ENCODE measurements at regions not wholly inside any gene's neighbourhood (a gene's known extent, or its start where the extent isn't known, plus 50 kb on each side); places are given as distances from the start of the nearest gene placed in this dataset.

- TF ChIP-seq CEBPB (IDR thresholded peaks at IDR 0.05; ENCODE audit: low read depth, low read length) (no peak), YY1 (IDR thresholded peaks at IDR 0.05; ENCODE audit: low read depth, low read length) (no peak), CTCF (IDR thresholded peaks at IDR 0.05; ENCODE audit: control extremely low read depth in 1 of 3, insufficient read depth in 1 of 3, low read depth in 1 of 3, low read length in 3 of 3) (no peak), SP2 (IDR thresholded peaks at IDR 0.05; ENCODE audit: low read length) (no peak), MAFK (IDR thresholded peaks at IDR 0.05; ENCODE audit: low read depth, low read length) (no peak), CHD1 (IDR thresholded peaks at IDR 0.05; ENCODE audit: low read depth, low read length) (no peak), EP300 (IDR thresholded peaks at IDR 0.05; ENCODE audit: borderline replicate concordance in 1 of 2, low read depth in 2 of 2, low read length in 2 of 2) (no peak), CBX8 (IDR thresholded peaks at IDR 0.05; ENCODE audit: borderline replicate concordance, low read depth, low read length) (no peak), POLR2A (IDR thresholded peaks at IDR 0.05; ENCODE audit: control extremely low read depth in 1 of 2, low read depth in 2 of 2, low read length in 2 of 2) (no peak), HDAC6 (IDR thresholded peaks at IDR 0.05; ENCODE audit: low read depth, low read length) (no peak)
Observed at GRCh38 chr5:91312698-91313097, 70.4 kb downstream of the ARRDC3 start.

All from H1 (cell line).